ENCODE measurements at regions not wholly inside any gene's neighbourhood (a gene's known extent, or its start where the extent isn't known, plus 50 kb on each side); places are given as distances from the start of the nearest gene placed in this dataset.

GRCh38 chr4:145287351-145287750 is 107.0 kb upstream of the OTUD4 start:
- TF ChIP-seq CTCF (IDR thresholded peaks at IDR 0.05; ENCODE audit: partially characterized antibody, unreplicated experiment) = no peak
- no peak for DNase-seq
- Mint-ChIP-seq H3K9me3 (ENCODE audit: unreplicated experiment) (no peaks in the 10 kb centered on the region), H3K27ac (ENCODE audit: unreplicated experiment) (no peak overlapping the region), H3K4me3 (ENCODE audit: unreplicated experiment) (no peak overlapping the region), H3K36me3 (ENCODE audit: unreplicated experiment) (no peaks in the 10 kb centered on the region), H3K27me3 (ENCODE audit: unreplicated experiment) (no peaks in the 10 kb centered on the region), H3K4me1 (ENCODE audit: low read depth, unreplicated experiment) (peaks cover 3% of the 10 kb centered on the region)

- no peak for TF ChIP-seq CTCF (IDR thresholded peaks at IDR 0.05; ENCODE audit: partially characterized antibody, unreplicated experiment)
- no peak for DNase-seq
- Mint-ChIP-seq H3K4me1 (ENCODE audit: low read depth, unreplicated experiment) (peaks cover 8% of the 10 kb centered on the region), H3K36me3 (ENCODE audit: unreplicated experiment) (no peaks in the 10 kb centered on the region), H3K27ac (ENCODE audit: unreplicated experiment) (no peak overlapping the region), H3K9me3 (ENCODE audit: unreplicated experiment) (no peaks in the 10 kb centered on the region), H3K4me3 (ENCODE audit: unreplicated experiment) (no peak overlapping the region), H3K27me3 (ENCODE audit: unreplicated experiment) (no peaks in the 10 kb centered on the region)
These were observed 105.5 kb upstream of the OTUD4 start for GRCh38 chr4:145285928-145286327.

GRCh38 chr4:145283909-145284308 is 103.5 kb upstream of the OTUD4 start:
- Mint-ChIP-seq H3K27me3 (ENCODE audit: unreplicated experiment) (no peaks in the 10 kb centered on the region), H3K27ac (ENCODE audit: unreplicated experiment) (no peak overlapping the region)
- DNase-seq = no peak

GRCh38 chr4:145281951-145282350 is 101.6 kb upstream of the OTUD4 start:
- Mint-ChIP-seq H3K4me1 (ENCODE audit: low read depth, unreplicated experiment) (peaks cover 20% of the 10 kb centered on the region), H3K27me3 (ENCODE audit: unreplicated experiment) (no peaks in the 10 kb centered on the region), H3K9me3 (ENCODE audit: unreplicated experiment) (no peaks in the 10 kb centered on the region), H3K27ac (ENCODE audit: unreplicated experiment) (no peak overlapping the region), H3K4me3 (ENCODE audit: unreplicated experiment) (no peak overlapping the region), H3K36me3 (ENCODE audit: unreplicated experiment) (no peaks in the 10 kb centered on the region)
- no peak for DNase-seq
- no peak for TF ChIP-seq CTCF (IDR thresholded peaks at IDR 0.05; ENCODE audit: partially characterized antibody, unreplicated experiment)

More at GRCh38 chr4:145283909-145284308, 103.5 kb upstream of the OTUD4 start:
- Mint-ChIP-seq H3K9me3 (ENCODE audit: unreplicated experiment) (no peaks in the 10 kb centered on the region), H3K4me1 (ENCODE audit: low read depth, unreplicated experiment) (peaks cover 13% of the 10 kb centered on the region), H3K36me3 (ENCODE audit: unreplicated experiment) (no peaks in the 10 kb centered on the region), H3K4me3 (ENCODE audit: unreplicated experiment) (no peak overlapping the region)
- no peak for TF ChIP-seq CTCF (IDR thresholded peaks at IDR 0.05; ENCODE audit: partially characterized antibody, unreplicated experiment)

- Mint-ChIP-seq H3K4me3 (ENCODE audit: unreplicated experiment) (no peak overlapping the region), H3K27me3 (ENCODE audit: unreplicated experiment) (no peaks in the 10 kb centered on the region), H3K4me1 (ENCODE audit: low read depth, unreplicated experiment) (peaks cover 23% of the 10 kb centered on the region), H3K9me3 (ENCODE audit: unreplicated experiment) (no peaks in the 10 kb centered on the region), H3K27ac (ENCODE audit: unreplicated experiment) (no peak overlapping the region), H3K36me3 (ENCODE audit: unreplicated experiment) (no peaks in the 10 kb centered on the region)
- DNase-seq = no peak
- TF ChIP-seq CTCF (IDR thresholded peaks at IDR 0.05; ENCODE audit: partially characterized antibody, unreplicated experiment) = no peak
These were observed 100.8 kb upstream of the OTUD4 start for GRCh38 chr4:145281224-145281623.
